GM12878 (cell line): ENCODE measurements at regions not wholly inside any gene's neighbourhood (a gene's known extent, or its start where the extent isn't known, plus 50 kb on each side); places are given as distances from the start of the nearest gene placed in this dataset.

Experiments used
- ATAC-seq: fragments of 200-7000 bp; cut with Tn5 transposase; 3 replicates; pipeline ENCODE4 v1.9.1; 2020; ENCODE audit warnings: mild to moderate bottlenecking, moderate library complexity
- BruUV-seq: library from RNA; stranded (reverse); fragments of 400-500 nt; replicated peaks from 2 replicates; lab custom pipeline; 2021; lab: Mats Ljungman, UMichigan
- CTCF ChIA-PET: fragments of 300-600 bp; sonication (Branson Sonifier 250); formaldehyde crosslinking; extraction: SDS; loops from one replicate; lab custom pipeline; 2021; ENCODE audit warnings: inconsistent platforms; lab: Yijun Ruan, JAX
- POLR2A ChIA-PET: fragments of 350-600 bp; formaldehyde crosslinking; extraction: SDS; loops from one replicate; lab custom pipeline; 2021; ENCODE audit warnings: inconsistent platforms; lab: Charles Lee
- RAD21 ChIA-PET: fragments of 300-600 bp; sonication (Branson Sonifier 250); formaldehyde crosslinking; loops from one replicate; lab custom pipeline; 2023; ENCODE audit warnings: antibody characterized with exemption; ENCODE audit not compliant: unreplicated experiment; lab: Charles Lee
- SMC1A ChIA-PET: fragments of 300-600 bp; sonication (Branson Sonifier 250); formaldehyde crosslinking; loops from one replicate; lab custom pipeline; 2023; ENCODE audit not compliant: unreplicated experiment, uncharacterized antibody; lab: Charles Lee
- DNase-seq: peaks from one replicate; pipeline ENCODE4 v3.0.0-alpha.2; 2011; ENCODE audit warnings: low read depth, low spot score
- FAIRE-seq: peaks from 3 replicates; lab custom pipeline; 2011; peaks lifted over from hg19 to GRCh38; lab: Jason Lieb, UNC
- H2AFZ ChIP-seq: 2 replicates; pipeline ENCODE4 v1.6.0; 2011; ENCODE audit warnings: low read depth, low read length, control low read depth; ENCODE audit not compliant: control insufficient read depth
- H3K27ac ChIP-seq: 2 replicates; pipeline ENCODE4 v1.5.1; 2011; ENCODE audit warnings: control low read depth; ENCODE audit not compliant: control insufficient read depth, insufficient read depth
- H3K27me3 ChIP-seq, 2 experiments: replicated peaks in 1 of 2; 2 replicates each; pipeline versions ENCODE4 v1.6.0 to v1.6.1; 2011; ENCODE audit warnings: low read length in 1 of 2; ENCODE audit not compliant: control insufficient read depth in 2 of 2, insufficient read depth in 2 of 2
- H3K36me3 ChIP-seq, 2 experiments: 2 replicates each; pipeline ENCODE4 v1.5.1; 2011; ENCODE audit warnings: low read length in 1 of 2; ENCODE audit not compliant: control insufficient read depth in 2 of 2, insufficient read depth in 2 of 2
- H3K4me1 ChIP-seq: 2 replicates; pipeline ENCODE4 v1.6.1; 2011; ENCODE audit warnings: mild to moderate bottlenecking, low read length, moderate library complexity, mixed read lengths; ENCODE audit not compliant: control insufficient read depth, insufficient read depth
- H3K4me2 ChIP-seq: 2 replicates; pipeline ENCODE4 v1.6.0; 2011; ENCODE audit warnings: control low read depth; ENCODE audit not compliant: control insufficient read depth, insufficient read depth
- H3K4me3 ChIP-seq: fragments of 200-600 bp; sonication (generic); 2 replicates; pipeline ENCODE4 v1.5.1; 2016
- H3K79me2 ChIP-seq: 2 replicates; pipeline ENCODE4 v1.6.0; 2011; ENCODE audit warnings: low read length; ENCODE audit not compliant: control insufficient read depth, insufficient read depth
- H3K9ac ChIP-seq: 2 replicates; pipeline ENCODE4 v1.8.0; 2011; ENCODE audit warnings: low read length, control low read depth, mixed read lengths; ENCODE audit not compliant: control insufficient read depth, insufficient read depth
- H3K9me3 ChIP-seq: replicated peaks from 3 replicates; pipeline ENCODE4 v1.5.1; 2011; ENCODE audit warnings: mild to moderate bottlenecking, low read length; ENCODE audit not compliant: control insufficient read depth, insufficient read depth
- H4K20me1 ChIP-seq: 2 replicates; pipeline ENCODE4 v1.6.0; 2011; ENCODE audit not compliant: control insufficient read depth, insufficient read depth
- BCL11A ChIP-seq: IDR thresholded peaks from 2 replicates; pipeline ENCODE4 v1.6.1; 2011; ENCODE audit warnings: low read depth, low read length
- EED ChIP-seq: sonication (generic); IDR thresholded peaks from 2 replicates; pipeline ENCODE4 v1.6.1; 2016; ENCODE audit warnings: antibody characterized with exemption, low read depth
- IKZF1 ChIP-seq: fragments of 450-650 bp; conservative IDR thresholded peaks from 2 replicates; pipeline ENCODE4 v1.6.1; 2017; ENCODE audit warnings: antibody characterized with exemption, mild to moderate bottlenecking
- IKZF2 ChIP-seq, 2 experiments: fragments of 450-650 bp; IDR thresholded peaks; 2 replicates each; pipeline ENCODE4 v1.6.1; 2017; ENCODE audit warnings: mild to moderate bottlenecking in 2 of 2, moderate library complexity in 2 of 2
- TCF12 ChIP-seq: IDR thresholded peaks from 2 replicates; pipeline ENCODE4 v1.6.1; 2011; ENCODE audit warnings: low read depth, mild to moderate bottlenecking, low read length
- WGBS: methylation state at CpG from one replicate; pipeline ENCODE4 v1.1.6; 2016; ENCODE audit warnings: low lambda C conversion rate; ENCODE audit not compliant: insufficient replicate concordance, insufficient coverage; ENCODE audit errors: missing lambda C conversion rate; 5-methylcytosine and 5-hydroxymethylcytosine counted together
- in situ Hi-C: fragments of 300-500 bp; cut with MboI; formaldehyde crosslinking; loops from 9 replicates; pipeline ENCODE4 v1.14.3; 2018; ENCODE audit warnings: mixed read lengths
- intact Hi-C: fragments of 100-400 bp; cut with micrococcal nuclease; formaldehyde crosslinking; loops from one replicate; pipeline ENCODE4 v1.14.2; 2022; ENCODE audit not compliant: unreplicated experiment
- TF ChIP-seq, protein P1 (sequence below): fragments of 450-650 bp; IDR thresholded peaks from 2 replicates; pipeline ENCODE4 v1.6.1; 2017; ENCODE audit warnings: mild to moderate bottlenecking, moderate library complexity

DNA sequence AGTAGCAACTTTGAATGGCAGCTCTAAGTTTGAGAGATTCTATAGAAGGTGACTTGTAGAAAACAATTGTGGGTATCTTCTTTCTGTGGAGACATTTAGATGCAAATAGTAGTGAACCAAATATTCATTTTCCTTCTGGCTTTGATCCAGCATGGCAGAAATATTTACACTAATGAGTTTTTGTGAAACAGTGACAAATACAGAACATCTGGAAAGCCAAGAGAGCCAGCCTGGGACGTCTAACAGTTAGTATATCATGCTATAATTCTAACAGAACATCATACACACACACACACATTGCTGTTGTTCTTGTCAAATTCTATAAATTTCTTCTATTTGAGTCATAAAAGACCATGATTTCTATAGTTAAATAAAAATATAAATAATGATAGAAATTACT is 1777.9 kb downstream of the ARAP2 start (continued):
- TF ChIP-seq, protein P1, sequence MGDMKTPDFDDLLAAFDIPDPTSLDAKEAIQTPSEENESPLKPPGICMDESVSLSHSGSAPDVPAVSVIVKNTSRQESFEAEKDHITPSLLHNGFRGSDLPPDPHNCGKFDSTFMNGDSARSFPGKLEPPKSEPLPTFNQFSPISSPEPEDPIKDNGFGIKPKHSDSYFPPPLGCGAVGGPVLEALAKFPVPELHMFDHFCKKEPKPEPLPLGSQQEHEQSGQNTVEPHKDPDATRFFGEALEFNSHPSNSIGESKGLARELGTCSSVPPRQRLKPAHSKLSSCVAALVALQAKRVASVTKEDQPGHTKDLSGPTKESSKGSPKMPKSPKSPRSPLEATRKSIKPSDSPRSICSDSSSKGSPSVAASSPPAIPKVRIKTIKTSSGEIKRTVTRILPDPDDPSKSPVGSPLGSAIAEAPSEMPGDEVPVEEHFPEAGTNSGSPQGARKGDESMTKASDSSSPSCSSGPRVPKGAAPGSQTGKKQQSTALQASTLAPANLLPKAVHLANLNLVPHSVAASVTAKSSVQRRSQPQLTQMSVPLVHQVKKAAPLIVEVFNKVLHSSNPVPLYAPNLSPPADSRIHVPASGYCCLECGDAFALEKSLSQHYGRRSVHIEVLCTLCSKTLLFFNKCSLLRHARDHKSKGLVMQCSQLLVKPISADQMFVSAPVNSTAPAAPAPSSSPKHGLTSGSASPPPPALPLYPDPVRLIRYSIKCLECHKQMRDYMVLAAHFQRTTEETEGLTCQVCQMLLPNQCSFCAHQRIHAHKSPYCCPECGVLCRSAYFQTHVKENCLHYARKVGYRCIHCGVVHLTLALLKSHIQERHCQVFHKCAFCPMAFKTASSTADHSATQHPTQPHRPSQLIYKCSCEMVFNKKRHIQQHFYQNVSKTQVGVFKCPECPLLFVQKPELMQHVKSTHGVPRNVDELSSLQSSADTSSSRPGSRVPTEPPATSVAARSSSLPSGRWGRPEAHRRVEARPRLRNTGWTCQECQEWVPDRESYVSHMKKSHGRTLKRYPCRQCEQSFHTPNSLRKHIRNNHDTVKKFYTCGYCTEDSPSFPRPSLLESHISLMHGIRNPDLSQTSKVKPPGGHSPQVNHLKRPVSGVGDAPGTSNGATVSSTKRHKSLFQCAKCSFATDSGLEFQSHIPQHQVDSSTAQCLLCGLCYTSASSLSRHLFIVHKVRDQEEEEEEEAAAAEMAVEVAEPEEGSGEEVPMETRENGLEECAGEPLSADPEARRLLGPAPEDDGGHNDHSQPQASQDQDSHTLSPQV, result no peak
- TF ChIP-seq BCL11A, result no peak
- no peak for TF ChIP-seq IKZF2 (IDR thresholded peaks at IDR 0.05)
- no peak for TF ChIP-seq EED
- TF ChIP-seq TCF12, result no peak

DNA sequence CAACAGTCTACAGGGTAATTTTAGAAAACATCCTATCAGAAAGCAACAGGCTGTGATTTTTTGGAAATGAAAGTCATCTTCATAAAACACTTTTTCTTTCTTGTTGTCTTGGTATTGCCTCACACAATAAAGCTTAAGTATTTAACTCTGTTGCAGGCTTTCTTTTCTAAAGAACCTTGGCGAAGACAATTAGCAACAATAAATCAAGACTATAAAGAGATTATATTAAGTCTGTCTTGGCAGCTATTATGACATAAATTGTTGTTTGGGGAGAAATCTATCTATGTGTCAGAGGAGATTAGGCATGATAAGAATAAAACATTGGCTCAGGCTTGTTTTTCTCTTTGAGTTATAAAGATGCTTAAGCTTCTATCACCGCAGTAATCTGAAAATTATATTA is 1774.8 kb downstream of the ARAP2 start:
- BruUV-seq, result no TSS peak
- WGBS, result 0% methylated on average over 2 of the region's 2 CpGs

More for the DNA sequence above, 1774.8 kb downstream of the ARAP2 start:
- no peak overlapping the region for H3K27ac ChIP-seq
- POLR2A ChIA-PET, result no interaction called here
- RAD21 ChIA-PET, result no interaction called here
- H3K79me2 ChIP-seq, result no peaks in the 10 kb centered on the region
- in situ Hi-C loops, result no loop called here
- H4K20me1 ChIP-seq, result no peaks in the 10 kb centered on the region
- FAIRE-seq (no peak), ATAC-seq (no peak), DNase-seq (no peak)
- SMC1A ChIA-PET, result no interaction called here
- no peaks in the 10 kb centered on the region for H3K27me3 ChIP-seq
- no peak overlapping the region for H3K4me3 ChIP-seq
- CTCF ChIA-PET, result no interaction called here
- H3K4me1 ChIP-seq, result no peaks in the 10 kb centered on the region
- no peaks in the 10 kb centered on the region for H3K36me3 ChIP-seq
- H2AFZ ChIP-seq, result no peak overlapping the region
- no peaks in the 10 kb centered on the region for H3K9me3 ChIP-seq
- H3K4me2 ChIP-seq, result no peak overlapping the region
- intact Hi-C loops, result no loop called here
- TF ChIP-seq IKZF1, result no peak
- H3K9ac ChIP-seq, result no peak overlapping the region
